NCI-H774 (cell line): ENCODE measurements at regions not wholly inside any gene's neighbourhood (a gene's known extent, or its start where the extent isn't known, plus 50 kb on each side); places are given as distances from the start of the nearest gene placed in this dataset.

Experiments
- DNase-seq: peaks from one replicate; lab custom pipeline; 2025; lab: John Stamatoyannopoulos, UW

GRCh38 chr13:32910530-32910929, 105.7 kb upstream of the KL start:
- DNase-seq = no peak

- peak; percentile 11 for DNase-seq
Observed at GRCh38 chr13:32911506-32911905, 104.7 kb upstream of the KL start.

- DNase-seq = no peak
Observed at GRCh38 chr13:32914686-32915085, 101.5 kb upstream of the KL start.

- DNase-seq = no peak
Observed at GRCh38 chr13:32917504-32917903, 98.7 kb upstream of the KL start.

- DNase-seq = no peak
Observed at GRCh38 chr13:32923725-32924124, 92.5 kb upstream of the KL start.

- DNase-seq = no peak
Observed at GRCh38 chr13:32924886-32925285, 91.3 kb upstream of the KL start.

- DNase-seq = no peak
Observed at GRCh38 chr13:32925506-32925905, 90.7 kb upstream of the KL start.

- DNase-seq = no peak
Observed at GRCh38 chr13:32932376-32932775, 83.8 kb upstream of the KL start.

GRCh38 chr13:32936716-32937115, 79.5 kb upstream of the KL start:
- no peak for DNase-seq

- no peak for DNase-seq
Observed at GRCh38 chr13:32938314-32938713, 77.9 kb upstream of the KL start.

- DNase-seq = no peak
Observed at GRCh38 chr13:32938907-32939306, 77.3 kb upstream of the KL start.

- DNase-seq = no peak
Observed at GRCh38 chr13:32940601-32941000, 75.6 kb upstream of the KL start.

GRCh38 chr13:32941368-32941767, 74.9 kb upstream of the KL start:
- no peak for DNase-seq

- no peak for DNase-seq
Observed at GRCh38 chr13:32946558-32946957, 69.7 kb upstream of the KL start.

- peak; percentile 9 for DNase-seq
Observed at GRCh38 chr13:32947411-32948276, 68.6 kb upstream of the KL start.

- DNase-seq = no peak
Observed at GRCh38 chr13:32949820-32950219, 66.4 kb upstream of the KL start.

- DNase-seq = peak; percentile 19
Observed at GRCh38 chr13:32951580-32951979, 64.6 kb upstream of the KL start.

GRCh38 chr13:32955881-32956594, 60.2 kb upstream of the KL start:
- no peak for DNase-seq

- DNase-seq = no peak
Observed at GRCh38 chr13:32956595-32956933, 59.7 kb upstream of the KL start.

- no peak for DNase-seq
Observed at GRCh38 chr13:32960626-32961025, 55.6 kb upstream of the KL start.

- DNase-seq = no peak
Observed at GRCh38 chr13:32961724-32962123, 54.5 kb upstream of the KL start.

GRCh38 chr13:32962342-32962741, 53.9 kb upstream of the KL start:
- DNase-seq = no peak

- DNase-seq = no peak
Observed at GRCh38 chr13:32964987-32965386, 51.2 kb upstream of the KL start.
